ENCODE measurements at regions not wholly inside any gene's neighbourhood (a gene's known extent, or its start where the extent isn't known, plus 50 kb on each side); places are given as distances from the start of the nearest gene placed in this dataset.

DNA sequence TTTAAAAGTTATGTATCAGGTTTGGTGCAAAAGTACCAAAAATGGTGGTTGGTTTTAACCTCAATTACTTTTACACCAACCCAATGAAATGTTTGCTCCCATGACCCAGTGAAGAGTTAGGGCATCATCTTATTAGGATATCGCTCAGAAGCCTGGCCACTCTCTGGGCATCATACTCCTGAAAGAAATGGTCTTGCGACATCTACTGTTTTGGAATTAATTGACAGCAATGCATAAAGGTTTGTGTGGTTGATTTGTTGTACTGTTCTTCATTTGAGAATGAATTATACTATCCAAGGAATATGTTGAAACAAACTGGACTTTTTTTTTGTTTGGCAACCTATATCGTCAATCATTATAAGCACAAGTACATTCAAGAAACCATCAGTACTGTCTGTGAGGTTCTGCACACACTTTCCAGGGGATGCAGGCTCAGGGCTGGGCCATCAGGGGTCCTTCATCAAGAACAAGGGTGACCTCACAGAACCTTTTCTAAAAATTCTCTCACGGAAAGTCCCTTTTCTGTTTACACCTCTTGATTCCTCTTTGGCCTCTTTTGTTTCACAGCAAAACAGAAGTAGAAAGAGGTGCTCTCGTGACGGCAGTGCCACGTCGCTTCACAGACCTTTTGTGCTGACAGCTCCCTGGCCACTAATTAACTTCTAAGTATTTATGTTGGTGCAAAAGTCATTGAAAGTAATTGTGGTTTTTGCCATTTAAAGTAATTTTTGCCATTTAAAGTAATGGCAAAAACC is 117.2 kb upstream of the KLF6 start:
- DNase-seq (ENCODE audit: low read depth), result peak; percentile 64

DNA sequence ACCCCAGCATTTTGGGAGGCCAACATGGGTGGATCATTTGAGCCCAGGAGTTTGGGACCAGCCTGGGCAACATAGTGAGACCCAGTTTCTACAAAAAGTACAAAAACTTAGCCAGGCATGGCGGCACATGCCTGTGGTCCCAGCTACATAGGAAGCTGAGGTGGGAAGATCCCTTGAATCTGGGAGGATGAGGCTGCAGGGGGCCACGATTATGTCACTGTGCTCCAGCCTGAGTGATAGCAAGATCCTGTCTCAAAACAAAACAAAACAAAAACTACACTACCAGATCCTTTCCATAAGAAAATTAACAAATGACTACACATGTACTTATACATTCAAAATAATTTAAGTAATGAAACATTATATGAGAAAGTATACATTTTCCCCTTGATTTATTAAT is 116.4 kb upstream of the KLF6 start:
- DNase-seq (ENCODE audit: low read depth), result no peak

DNA sequence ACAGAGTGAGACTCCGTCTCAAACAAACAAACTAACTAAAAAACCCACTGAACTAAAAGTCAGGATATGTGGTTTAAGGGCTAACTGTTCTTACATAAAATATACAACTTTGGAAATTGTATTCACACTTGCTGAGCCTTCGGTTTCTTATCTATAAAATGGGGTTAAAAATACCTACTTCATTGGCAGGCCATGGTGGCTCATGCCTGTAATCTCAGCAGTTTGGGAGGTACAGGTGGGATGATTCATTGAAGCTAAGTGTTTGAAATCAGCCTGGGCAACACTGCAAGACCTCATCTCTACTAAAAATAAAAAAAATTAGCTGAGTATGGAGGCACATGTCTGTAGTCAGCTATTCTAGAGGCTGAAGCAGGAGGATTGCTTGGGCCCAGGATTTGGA is 115.4 kb upstream of the KLF6 start:
- DNase-seq (ENCODE audit: low read depth), result no peak

DNA sequence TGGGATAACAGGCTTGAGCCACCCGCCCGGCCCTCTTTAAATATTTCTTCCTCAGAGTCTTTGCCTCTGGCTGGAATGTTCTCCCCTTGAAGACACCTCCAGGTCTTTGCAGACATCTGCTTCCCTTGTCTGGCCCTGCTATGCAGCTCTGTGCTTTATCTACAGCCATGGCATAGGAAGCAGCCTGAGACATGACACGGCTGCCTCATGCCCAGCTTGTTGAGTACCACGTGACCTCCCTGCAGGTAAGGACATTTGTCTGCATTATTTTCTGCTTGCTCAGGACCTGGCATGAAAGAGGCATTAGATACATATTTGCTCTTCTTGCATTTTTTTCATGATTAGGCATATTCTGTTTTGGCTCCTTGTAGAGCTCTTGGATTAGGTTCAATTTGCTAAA is 113.8 kb upstream of the KLF6 start:
- no peak for DNase-seq (ENCODE audit: low read depth)

DNA sequence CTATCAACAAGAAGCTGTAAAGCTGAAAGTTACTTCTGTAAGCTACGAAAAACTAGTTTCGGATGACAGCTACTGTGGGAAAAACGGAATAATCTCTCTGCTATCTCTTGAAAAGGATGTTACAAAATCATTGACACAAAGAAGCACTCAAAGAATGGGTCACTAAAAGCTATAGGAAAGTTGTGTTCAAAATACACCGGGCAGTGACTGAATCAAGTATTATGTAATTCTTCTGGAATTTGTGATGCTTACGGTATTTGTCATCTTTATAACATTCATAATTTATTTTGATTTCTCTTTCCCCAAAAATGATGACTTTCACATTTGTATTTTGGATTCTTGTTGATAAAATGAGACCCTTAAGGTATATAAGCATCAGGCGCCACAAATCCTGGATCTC is 112.1 kb upstream of the KLF6 start:
- DNase-seq (ENCODE audit: low read depth), result no peak

DNA sequence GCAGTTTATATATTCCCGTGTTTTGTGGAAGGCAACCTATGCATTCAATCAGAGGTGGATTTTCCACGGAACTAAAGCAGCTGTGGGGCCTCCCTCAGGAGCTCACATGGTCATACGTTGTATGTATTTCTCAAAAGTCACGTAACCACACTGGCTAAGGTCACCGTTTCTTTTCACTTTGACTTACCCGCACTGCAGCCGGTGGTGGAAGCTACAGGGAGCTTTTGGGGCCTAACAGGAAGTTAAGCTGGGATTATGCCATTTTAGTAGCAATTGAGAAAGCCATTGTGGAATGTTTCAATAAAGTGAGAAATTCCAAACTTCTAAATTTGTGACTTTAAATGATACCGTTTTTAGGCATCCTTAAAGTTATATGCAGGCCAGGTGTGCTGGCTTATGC is 111.2 kb upstream of the KLF6 start:
- no peak for DNase-seq (ENCODE audit: low read depth)

DNA sequence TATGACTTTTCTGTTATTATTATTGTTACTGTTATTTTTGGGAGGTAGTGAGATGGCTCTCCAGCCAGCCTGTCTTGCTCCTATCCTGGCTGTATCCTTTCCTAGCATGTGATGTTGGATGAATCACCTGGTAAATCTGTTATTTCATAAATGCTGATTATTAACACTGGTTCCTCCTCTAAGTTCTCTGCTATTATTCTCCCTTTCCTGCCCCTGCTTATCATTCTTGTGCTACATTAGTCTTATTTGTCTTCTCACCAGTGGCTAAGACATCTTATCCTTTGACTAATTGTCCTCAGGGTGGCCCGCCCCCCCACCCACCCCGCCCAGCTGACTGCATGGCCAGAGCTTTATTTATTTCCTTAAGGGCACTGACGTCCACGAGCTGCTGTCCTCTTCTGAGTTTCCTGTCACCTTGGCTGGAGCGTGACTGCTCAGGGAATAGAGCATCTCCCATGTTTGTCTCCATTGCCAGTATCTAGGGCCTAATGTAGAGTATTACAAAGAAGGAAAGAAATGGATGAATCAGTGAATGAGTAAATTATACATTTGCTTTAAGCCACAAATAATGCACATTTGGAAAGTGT is 110.1 kb upstream of the KLF6 start:
- no peak for DNase-seq (ENCODE audit: low read depth)

DNA sequence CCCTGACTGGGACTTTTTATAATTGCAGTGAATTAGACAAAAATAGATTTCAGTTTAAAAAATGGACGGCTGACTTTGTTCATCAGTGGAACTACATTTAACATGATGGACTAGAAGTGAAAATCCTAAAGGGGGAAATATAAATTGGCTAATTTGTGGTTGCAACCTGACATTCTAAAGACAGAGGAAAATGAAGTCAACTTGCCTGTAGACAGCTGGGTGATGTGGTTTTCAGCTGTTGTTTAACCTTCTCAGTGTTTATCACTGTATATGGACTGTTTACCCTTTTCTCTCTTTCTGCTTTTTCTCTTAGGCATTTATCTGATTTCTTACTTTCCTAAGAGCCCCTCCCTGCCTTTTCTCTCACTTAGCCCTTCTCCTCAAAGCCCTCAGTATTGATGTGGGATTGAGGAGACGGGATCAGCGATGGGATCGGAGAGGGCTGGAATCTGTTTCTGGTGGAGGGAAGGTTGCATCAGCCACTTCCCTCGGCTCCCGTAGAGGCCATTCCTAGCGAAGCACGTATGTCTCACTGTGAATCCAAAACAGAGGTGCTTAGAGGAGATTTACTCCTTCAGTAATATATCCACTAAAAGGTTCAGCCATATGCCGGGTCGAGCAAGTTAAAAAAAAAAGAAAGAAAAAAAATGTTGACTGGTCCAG is 109.0 kb upstream of the KLF6 start:
- DNase-seq (ENCODE audit: low read depth), result no peak

DNA sequence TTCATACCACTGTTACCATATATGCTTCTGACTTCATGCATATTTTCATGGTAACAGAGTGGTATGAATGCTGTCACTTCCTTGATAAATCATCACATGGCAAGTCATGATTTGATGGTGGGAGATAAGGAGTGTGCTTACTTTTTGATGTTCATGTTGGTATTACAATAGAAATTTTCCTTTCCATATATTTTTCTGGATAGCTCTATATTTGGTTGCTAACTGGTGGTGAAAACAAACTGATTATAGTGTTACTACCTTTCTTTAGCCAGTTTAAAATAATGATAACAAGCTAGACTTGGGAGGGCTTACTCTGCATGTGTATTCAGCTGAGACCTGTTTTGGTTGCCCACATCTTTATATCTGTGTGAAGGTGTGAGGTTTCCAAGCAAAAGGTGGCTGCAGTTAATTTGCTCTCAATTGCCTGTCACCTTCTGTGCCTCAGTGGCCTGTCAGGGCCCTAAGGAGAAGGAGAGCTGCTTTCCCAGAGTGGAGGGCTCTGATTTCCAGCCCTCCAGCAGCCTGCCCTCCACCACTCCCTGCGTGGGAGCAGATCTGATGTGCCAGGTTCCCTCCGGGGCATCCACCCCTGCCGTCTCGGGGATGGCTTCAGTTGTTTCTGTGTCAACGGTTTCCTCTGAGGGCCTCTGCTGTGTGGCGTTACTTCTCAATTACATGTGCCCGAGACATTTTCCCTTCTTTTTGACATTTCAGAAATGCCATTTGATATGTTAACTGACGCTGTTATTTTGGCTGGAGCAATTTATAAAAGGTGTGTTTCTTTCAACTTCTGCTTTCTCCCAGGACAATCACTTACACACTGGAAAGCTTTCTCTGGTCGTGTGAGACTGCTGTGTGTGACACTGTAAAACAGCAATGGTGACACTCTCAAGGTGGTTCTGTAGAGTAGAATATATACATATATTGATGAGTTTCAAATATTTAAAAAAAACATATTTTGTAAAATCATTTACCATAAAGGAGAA is 107.7 kb upstream of the KLF6 start:
- DNase-seq (ENCODE audit: low read depth), result no peak

DNA sequence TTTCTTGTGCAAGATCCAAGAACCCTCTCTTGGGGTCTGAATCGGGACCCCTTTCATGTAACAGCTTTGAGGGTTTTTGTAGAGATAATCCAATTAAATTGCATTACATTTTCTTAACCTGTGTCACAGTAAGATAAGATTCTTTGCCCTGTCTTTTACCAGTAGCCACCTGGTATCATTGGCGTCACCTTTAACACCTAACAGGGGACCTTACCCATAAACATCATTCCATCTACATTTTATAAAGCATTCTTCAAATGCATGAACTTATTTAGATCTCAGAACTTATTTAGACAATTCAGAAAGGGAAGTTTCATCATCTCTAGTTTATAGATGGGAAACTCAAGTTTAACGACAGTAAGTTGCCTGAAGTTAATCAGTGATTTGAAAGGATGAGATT is 106.4 kb upstream of the KLF6 start:
- DNase-seq (ENCODE audit: low read depth), result no peak

DNA sequence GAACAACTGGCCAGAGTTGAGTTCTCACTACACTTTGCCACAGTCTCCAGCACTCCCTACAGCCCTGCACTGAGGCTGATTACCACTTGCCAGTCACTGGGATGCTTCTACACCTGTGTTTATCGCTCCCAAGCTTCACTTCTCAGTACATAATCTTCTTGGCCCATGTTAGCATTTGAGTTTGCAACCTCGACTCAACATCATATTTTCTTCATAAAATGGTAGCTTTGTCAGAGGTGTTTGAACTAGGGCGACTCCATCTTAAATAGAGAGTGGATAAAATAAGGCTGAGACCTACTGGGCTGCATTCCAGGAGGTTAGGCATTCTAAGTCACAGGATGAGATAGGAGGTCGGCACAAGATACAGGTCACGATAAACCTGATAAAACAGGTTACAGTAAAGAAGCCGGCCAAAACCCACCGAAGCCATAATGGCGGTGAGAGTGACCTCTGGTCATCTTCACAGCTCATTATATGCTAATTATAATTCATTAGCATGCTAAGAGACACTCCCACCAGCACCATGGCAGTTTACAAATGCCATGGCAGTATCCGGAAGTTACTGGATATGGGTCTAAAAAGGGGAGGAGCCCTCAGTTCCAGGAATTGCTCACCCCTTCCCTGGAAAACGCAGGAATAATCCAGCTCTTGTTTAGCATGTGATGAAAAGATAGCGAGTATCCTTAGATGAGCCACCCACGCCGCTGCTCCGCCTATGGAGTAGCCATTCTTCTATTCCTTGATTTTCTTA is 105.8 kb upstream of the KLF6 start:
- DNase-seq (ENCODE audit: low read depth), result no peak

DNA sequence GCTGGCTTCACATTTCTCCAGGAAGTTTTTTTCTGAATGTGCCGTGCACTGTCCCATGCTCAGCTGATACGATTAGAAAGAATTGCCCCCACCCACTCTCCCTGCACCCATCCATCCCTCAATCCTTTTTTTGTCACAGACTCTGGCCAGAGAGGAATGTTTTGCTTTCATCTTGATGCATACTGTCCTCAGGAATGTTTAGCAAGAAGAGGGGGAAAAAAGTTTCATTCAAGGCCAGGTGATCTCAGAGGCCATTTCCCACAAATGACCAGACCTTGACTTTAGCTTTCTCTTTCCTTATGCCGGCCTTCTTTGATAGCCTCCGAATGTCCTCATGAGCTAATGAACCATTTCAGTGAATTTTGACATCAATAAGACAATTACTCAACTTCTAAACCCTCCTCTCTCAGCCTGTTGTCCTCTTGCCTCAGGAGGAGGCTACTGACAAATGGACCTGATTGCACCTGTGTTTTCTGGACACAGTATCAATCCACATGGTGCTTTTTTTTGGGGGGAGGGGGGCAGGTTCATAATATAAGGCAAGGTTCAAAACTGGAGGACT is 105.0 kb upstream of the KLF6 start:
- no peak for DNase-seq (ENCODE audit: low read depth)

DNA sequence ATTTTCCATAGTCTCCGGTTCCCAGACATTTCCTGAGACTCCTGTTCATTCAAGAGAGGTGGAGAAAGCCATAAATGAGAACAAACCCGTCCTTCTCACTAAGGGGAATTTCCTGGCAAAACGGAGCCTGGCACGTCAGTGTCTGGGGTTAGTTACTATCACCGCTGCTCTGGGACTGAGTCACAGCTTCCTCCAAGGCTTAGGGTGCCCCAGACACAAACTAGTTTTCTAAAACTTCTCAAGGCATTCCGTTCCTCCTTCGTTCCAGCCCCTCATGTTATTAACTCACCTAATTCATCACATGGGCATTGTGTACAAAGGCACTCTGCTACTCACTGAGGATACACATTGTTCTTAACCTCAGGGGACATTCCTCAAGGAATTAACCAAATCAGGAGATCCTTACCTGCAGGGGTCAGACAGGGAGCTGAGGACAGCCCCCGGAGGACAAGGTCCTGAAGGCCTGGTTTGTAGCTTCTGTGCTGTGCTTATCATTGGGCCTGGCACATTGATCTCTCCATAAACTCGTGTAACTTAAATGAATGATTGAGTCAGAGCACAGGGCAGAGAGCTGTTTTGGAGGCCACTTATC is 103.0 kb upstream of the KLF6 start:
- DNase-seq (ENCODE audit: low read depth), result peak; percentile 86

DNA sequence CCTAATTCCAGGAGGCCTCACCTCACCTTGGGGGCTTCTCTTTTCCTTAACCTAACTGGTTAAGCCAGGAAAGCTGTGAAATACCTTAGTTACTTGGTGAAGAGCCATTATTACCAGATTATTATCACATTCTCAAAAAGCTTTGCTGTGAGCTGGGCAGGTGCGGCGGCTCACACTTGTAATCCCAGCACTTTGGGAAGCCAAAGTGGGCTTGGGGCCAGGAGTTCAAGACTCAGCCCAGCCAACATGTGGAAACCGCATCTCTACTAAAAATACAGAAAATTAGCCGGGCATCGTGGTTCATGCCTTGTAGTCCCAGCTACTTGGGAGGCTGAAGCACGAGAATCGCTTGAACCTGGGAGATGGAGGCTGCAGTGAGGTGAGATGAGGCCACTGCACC is 102.4 kb upstream of the KLF6 start:
- no peak for DNase-seq (ENCODE audit: low read depth)

DNA sequence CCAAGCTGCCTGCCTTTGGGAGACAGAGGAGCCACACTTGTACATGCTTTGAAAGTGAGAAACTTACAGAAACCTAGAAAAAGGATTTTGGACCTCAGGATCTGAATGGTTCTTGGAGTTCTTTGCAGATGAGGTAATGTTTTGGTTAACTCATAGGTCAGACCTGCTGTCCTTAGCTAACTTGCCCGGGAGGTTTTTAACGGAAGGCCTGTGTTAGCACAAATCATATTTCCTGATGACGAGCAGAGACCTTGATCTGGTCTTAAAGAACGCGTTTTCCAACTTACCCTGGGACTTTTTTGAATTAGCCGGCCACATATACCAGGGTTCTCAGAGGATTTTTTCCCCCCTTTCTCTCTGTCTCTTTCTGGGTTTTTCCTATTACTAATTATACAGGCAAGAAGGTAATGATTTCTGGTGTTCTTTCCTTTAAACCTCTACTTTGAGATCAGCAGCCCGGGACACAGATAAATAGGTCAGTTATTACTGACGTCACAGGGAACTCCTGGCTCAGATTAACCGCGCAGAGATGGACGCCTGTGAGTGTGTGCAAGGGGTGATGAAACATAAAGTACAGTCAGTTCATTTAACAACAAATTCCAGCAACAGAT is 101.7 kb upstream of the KLF6 start:
- peak; percentile 40 for DNase-seq (ENCODE audit: low read depth)

DNA sequence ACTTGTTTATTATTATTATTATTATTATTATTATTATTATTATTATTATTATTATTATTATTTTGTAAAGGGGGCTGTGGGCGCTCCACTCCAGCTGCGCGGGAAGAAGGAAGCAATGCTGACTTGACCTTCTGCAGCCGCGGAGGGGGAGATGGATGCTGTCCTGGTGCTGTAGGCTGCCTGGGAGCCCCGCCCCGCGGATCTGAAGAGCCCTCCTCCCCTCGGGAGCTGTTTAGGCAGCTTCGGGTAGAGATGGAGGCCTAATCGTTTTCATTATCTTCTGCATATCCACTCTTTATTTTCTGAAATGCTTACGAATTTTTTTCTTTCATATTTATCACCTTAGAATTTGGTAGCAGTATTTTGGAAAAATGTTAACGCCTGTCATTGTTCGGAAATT is 101.2 kb upstream of the KLF6 start:
- no peak for DNase-seq (ENCODE audit: low read depth)

DNA sequence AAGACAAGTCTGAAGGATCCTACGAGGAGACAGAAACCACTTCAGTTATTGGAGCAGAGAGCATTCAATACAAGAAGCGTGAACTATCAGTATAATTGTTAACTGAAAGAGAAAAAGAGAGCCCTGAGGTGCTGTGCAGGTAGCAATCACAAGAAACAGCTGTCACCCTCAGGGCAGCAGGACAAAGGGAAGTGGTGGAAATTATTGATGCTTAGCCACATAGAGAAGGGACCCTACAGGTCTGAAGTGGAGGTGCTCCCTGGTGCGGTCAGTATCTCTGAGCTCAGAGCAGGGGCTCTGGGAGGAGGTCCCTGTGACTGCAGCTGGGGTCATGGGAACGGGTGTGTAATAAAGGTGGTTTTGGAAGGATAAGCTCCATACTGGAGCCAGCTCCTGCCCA is 97.8 kb upstream of the KLF6 start:
- DNase-seq (ENCODE audit: low read depth), result no peak

DNA sequence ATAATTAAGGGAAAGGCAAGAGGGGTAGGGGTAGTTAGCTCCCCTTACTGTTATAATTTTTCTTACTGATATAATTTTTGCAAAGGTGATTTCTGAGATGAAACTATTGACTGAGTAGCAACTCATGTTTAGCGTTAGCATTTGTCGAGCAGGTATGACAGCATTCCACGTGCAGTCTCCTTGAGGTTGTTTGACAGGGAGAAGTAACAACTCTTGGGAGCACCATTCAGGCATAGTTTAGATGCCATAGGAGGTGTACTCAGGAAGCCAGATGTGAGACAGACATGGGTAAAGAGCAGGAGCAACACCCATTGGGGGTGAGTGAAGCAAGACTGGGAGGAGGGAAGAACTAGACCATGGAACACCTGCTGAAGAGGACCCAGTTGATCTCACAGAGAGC is 96.6 kb upstream of the KLF6 start:
- DNase-seq (ENCODE audit: low read depth), result no peak

DNA sequence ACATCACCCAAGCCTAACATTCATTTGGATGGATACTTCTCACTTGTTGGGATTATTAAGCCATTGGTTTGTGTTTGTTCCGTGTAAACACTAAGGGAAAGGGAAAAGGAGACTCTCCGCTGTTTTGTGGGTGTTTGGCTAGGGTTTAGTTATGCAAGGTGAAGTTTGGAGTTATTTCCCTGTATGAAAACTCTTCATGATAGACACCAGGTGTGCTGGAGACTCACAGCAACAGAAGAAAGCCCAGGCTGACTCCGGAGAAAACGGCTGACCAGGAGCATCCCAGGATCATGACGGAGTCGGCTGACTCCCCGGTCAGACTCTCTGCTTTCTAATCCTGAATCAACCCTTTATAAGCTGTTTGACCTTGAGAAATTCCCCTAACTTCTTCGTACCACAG is 94.1 kb upstream of the KLF6 start:
- DNase-seq (ENCODE audit: low read depth), result no peak

DNA sequence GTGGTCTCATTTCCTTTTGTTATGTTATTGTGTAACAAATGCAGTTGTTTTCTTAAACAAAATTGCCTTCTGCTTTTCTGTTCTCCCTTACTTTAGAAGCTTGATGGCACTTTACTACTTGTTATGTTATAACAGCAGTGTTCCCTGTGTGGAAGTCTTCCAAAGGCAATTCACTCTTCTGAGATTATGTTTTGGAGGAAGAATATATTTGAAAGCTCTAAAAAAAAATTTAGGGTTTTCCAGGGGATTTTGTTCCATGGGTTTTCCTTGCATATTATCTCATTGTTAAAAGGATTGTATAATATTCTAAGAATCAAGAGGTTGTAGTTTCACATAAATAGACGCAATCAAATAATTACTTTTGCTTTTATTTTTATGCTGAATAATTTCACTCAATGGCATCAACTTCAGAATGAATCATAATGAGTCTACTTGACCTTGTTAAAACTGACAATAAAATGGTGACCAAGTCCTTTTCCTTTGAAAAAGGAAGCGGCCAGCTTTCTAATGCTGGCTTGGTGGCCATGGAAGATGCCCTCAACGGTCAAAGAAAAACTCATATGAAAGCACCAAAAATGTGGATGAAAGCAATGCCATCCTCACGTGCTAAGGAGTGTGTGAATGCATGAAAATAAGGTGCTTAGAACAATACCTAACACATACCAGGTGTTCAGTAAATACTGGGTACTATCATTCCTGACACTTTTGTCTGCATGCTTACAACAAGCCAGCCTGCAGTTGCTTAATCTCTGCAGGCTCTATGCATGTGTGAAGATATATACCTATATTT is 92.4 kb upstream of the KLF6 start:
- no peak for DNase-seq (ENCODE audit: low read depth)

All from T-helper 22 cell (primary cell).